Heart left ventricle (tissue), 13 donors: ENCODE measurements at regions not wholly inside any gene's neighbourhood (a gene's known extent, or its start where the extent isn't known, plus 50 kb on each side); places are given as distances from the start of the nearest gene placed in this dataset.
"Not testable (repeated sequence)": the region's sequence is repeated elsewhere in the genome, so short reads cannot be mapped to it uniquely, and the experiment has no call there.

Experiments
- CTCF ChIP-seq, 12 donors: fragments of 200-600 bp; sonication (generic) in 4 of 12; IDR thresholded peaks; one replicate each; pipeline versions ENCODE4 v1.5.0 to v1.8.0; 2018 to 2022; ENCODE audit warnings: antibody characterized with exemption in 12 of 12, mild to moderate bottlenecking in 5 of 12
- POLR2A ChIP-seq, 2 donors: fragments of 450-650 bp; IDR thresholded peaks; one replicate each; pipeline ENCODE4 v1.6.1; 2017; ENCODE audit warnings: antibody characterized with exemption in 2 of 2, mild to moderate bottlenecking in 2 of 2, moderate library complexity in 2 of 2
- donor health status: ischemic (EF 13 %, LVEDD 7.1; RV severe dilation, severe dysfunction).
- donor health status: DM: no; HTN: yes; CAD: no.
- donor health status: DM: no; HTN: no; CAD: no.
- donor health status: ischemic (EF 25% LVEDD 6.9; RV normal size, moderate dysfunction).
- donor health status: ischemic (EF 25% LVEDD 5.7; RV mildly dilated, moderate dysfunction).
- donor health status: ischemic (EF 35%, LVEDD 5.7; RV mildly dilated, moderate dysfunction).
- donor health status: nonischemic (EF 11% LVEDD 7.7; RV severe dilation, severe dysfunction).
- donor health status: DM: yes; HTN: yes; CAD: no.
- donor health status: PGD.
- donor health status: ischemic (EF 29% LVEDD 5.4; RV normal size, mild dysfunction).
- donor health status: nonischemic (EF 23%, LVEDD 6.1; RV moderate dilation, normal function).

GRCh38 chr2:89145342-89145741, 453.9 kb downstream of the RPIA start:
- not testable (repeated sequence) for TF ChIP-seq CTCF, POLR2A (IDR thresholded peaks at IDR 0.05)
